ENCODE measurements at regions not wholly inside any gene's neighbourhood (a gene's known extent, or its start where the extent isn't known, plus 50 kb on each side); places are given as distances from the start of the nearest gene placed in this dataset.

- no peak for TF ChIP-seq CTCF (IDR thresholded peaks at IDR 0.05; ENCODE audit: low read depth, low read length)
- H3K4me3 ChIP-seq (ENCODE audit: low read depth, low read length): no peak overlapping the region
These were observed 85.6 kb upstream of the ZP4 start for GRCh38 chr1:237976331-237976730.

- TF ChIP-seq CTCF (IDR thresholded peaks at IDR 0.05; ENCODE audit: low read depth, low read length): no peak
- H3K4me3 ChIP-seq (ENCODE audit: low read depth, low read length): no peak overlapping the region
These were observed 85.2 kb upstream of the ZP4 start for GRCh38 chr1:237975903-237976302.

- H3K4me3 ChIP-seq (ENCODE audit: low read depth, low read length): no peak overlapping the region
- no peak for TF ChIP-seq CTCF (IDR thresholded peaks at IDR 0.05; ENCODE audit: low read depth, low read length)
These were observed 84.7 kb upstream of the ZP4 start for GRCh38 chr1:237975376-237975775.

GRCh38 chr1:237972186-237972585 lies 81.5 kb upstream of the ZP4 start:
- TF ChIP-seq CTCF (IDR thresholded peaks at IDR 0.05; ENCODE audit: low read depth, low read length): no peak

GRCh38 chr1:237962985-237963384 lies 72.3 kb upstream of the ZP4 start:
- no peak for TF ChIP-seq CTCF (IDR thresholded peaks at IDR 0.05; ENCODE audit: low read depth, low read length)

More at GRCh38 chr1:237972186-237972585, 81.5 kb upstream of the ZP4 start:
- no peak overlapping the region for H3K4me3 ChIP-seq (ENCODE audit: low read depth, low read length)

GRCh38 chr1:237961754-237962153 lies 71.0 kb upstream of the ZP4 start:
- no peak overlapping the region for H3K4me3 ChIP-seq (ENCODE audit: low read depth, low read length)
- TF ChIP-seq CTCF (IDR thresholded peaks at IDR 0.05; ENCODE audit: low read depth, low read length): no peak

More at GRCh38 chr1:237962985-237963384, 72.3 kb upstream of the ZP4 start:
- no peak overlapping the region for H3K4me3 ChIP-seq (ENCODE audit: low read depth, low read length)

GRCh38 chr1:237959838-237960237 lies 69.1 kb upstream of the ZP4 start:
- no peak for TF ChIP-seq CTCF (IDR thresholded peaks at IDR 0.05; ENCODE audit: low read depth, low read length)
- no peak overlapping the region for H3K4me3 ChIP-seq (ENCODE audit: low read depth, low read length)

Measured in WI38 (cell line).